ENCODE measurements at regions not wholly inside any gene's neighbourhood (a gene's known extent, or its start where the extent isn't known, plus 50 kb on each side); places are given as distances from the start of the nearest gene placed in this dataset.

- H3K27ac ChIP-seq (ENCODE audit: low read length), result no peak overlapping the region
- DNase-seq, result no peak
- H3K4me3 ChIP-seq (ENCODE audit: low read depth in 1 of 2, low read length in 2 of 2), result no peak overlapping the region
- no peak overlapping the region for H3K4me2 ChIP-seq (ENCODE audit: insufficient read depth, low read length)
- peaks cover 3% of the 10 kb centered on the region for H3K27me3 ChIP-seq (ENCODE audit: insufficient read depth, low read length, poor library complexity)
- TF ChIP-seq CTCF (IDR thresholded peaks at IDR 0.05; ENCODE audit: borderline replicate concordance, extremely low read depth, low read length, poor library complexity, severe bottlenecking) (no peak), EZH2 (IDR thresholded peaks at IDR 0.05; ENCODE audit: borderline replicate concordance, low read depth, low read length, severe bottlenecking) (no peak)
- no peak overlapping the region for H3K9ac ChIP-seq (ENCODE audit: low read depth, low read length)
- no peaks in the 10 kb centered on the region for H3K79me2 ChIP-seq (ENCODE audit: insufficient read depth, low read length)
- H3K4me1 ChIP-seq (ENCODE audit: insufficient read depth, low read length), result no peaks in the 10 kb centered on the region
- H2AFZ ChIP-seq (ENCODE audit: low read depth, low read length), result no peak overlapping the region
- no peak for ATAC-seq (ENCODE audit: insufficient read depth, low read depth)
- no peaks in the 10 kb centered on the region for H4K20me1 ChIP-seq (ENCODE audit: insufficient read depth, low read length)
- H3K9me3 ChIP-seq (ENCODE audit: insufficient read depth, low read length, severe bottlenecking), result no peaks in the 10 kb centered on the region
- no peaks in the 10 kb centered on the region for H3K36me3 ChIP-seq (ENCODE audit: insufficient read depth, low read length)
Measured at GRCh38 chr5:145478651-145479050, 356.5 kb downstream of the PRELID2 start.

- ATAC-seq (ENCODE audit: insufficient read depth, low read depth) (no peak), DNase-seq (no peak)
- Histone ChIP-seq H3K4me3 (ENCODE audit: low read depth in 1 of 2, low read length in 2 of 2) (no peak overlapping the region), H3K79me2 (ENCODE audit: insufficient read depth, low read length) (no peaks in the 10 kb centered on the region), H3K9ac (ENCODE audit: low read depth, low read length) (no peak overlapping the region), H3K27me3 (ENCODE audit: insufficient read depth, low read length, poor library complexity) (no peaks in the 10 kb centered on the region), H3K27ac (ENCODE audit: low read length) (no peak overlapping the region), H3K4me1 (ENCODE audit: insufficient read depth, low read length) (no peaks in the 10 kb centered on the region), H3K4me2 (ENCODE audit: insufficient read depth, low read length) (no peak overlapping the region), H2AFZ (ENCODE audit: low read depth, low read length) (no peak overlapping the region), H3K9me3 (ENCODE audit: insufficient read depth, low read length, severe bottlenecking) (no peaks in the 10 kb centered on the region), H4K20me1 (ENCODE audit: insufficient read depth, low read length) (no peaks in the 10 kb centered on the region), H3K36me3 (ENCODE audit: insufficient read depth, low read length) (no peaks in the 10 kb centered on the region)
- TF ChIP-seq CTCF (IDR thresholded peaks at IDR 0.05; ENCODE audit: borderline replicate concordance, extremely low read depth, low read length, poor library complexity, severe bottlenecking) (no peak), EZH2 (IDR thresholded peaks at IDR 0.05; ENCODE audit: borderline replicate concordance, low read depth, low read length, severe bottlenecking) (no peak)
Measured at GRCh38 chr5:145473042-145473642, 362.0 kb downstream of the PRELID2 start.

GRCh38 chr5:145471831-145472612 lies 363.1 kb downstream of the PRELID2 start:
- no peaks in the 10 kb centered on the region for H3K9me3 ChIP-seq (ENCODE audit: insufficient read depth, low read length, severe bottlenecking)
- no peaks in the 10 kb centered on the region for H3K36me3 ChIP-seq (ENCODE audit: insufficient read depth, low read length)
- no peaks in the 10 kb centered on the region for H3K27me3 ChIP-seq (ENCODE audit: insufficient read depth, low read length, poor library complexity)
- H3K4me3 ChIP-seq (ENCODE audit: low read depth in 1 of 2, low read length in 2 of 2), result no peak overlapping the region
- H3K79me2 ChIP-seq (ENCODE audit: insufficient read depth, low read length), result no peaks in the 10 kb centered on the region
- ATAC-seq (ENCODE audit: insufficient read depth, low read depth), result no peak
- H2AFZ ChIP-seq (ENCODE audit: low read depth, low read length), result no peak overlapping the region
- H4K20me1 ChIP-seq (ENCODE audit: insufficient read depth, low read length), result no peaks in the 10 kb centered on the region
- H3K27ac ChIP-seq (ENCODE audit: low read length), result no peak overlapping the region
- no peak overlapping the region for H3K9ac ChIP-seq (ENCODE audit: low read depth, low read length)
- no peak for DNase-seq
- TF ChIP-seq EZH2 (IDR thresholded peaks at IDR 0.05; ENCODE audit: borderline replicate concordance, low read depth, low read length, severe bottlenecking), result no peak
- TF ChIP-seq CTCF (IDR thresholded peaks at IDR 0.05; ENCODE audit: borderline replicate concordance, extremely low read depth, low read length, poor library complexity, severe bottlenecking), result no peak
- H3K4me2 ChIP-seq (ENCODE audit: insufficient read depth, low read length), result no peak overlapping the region
- H3K4me1 ChIP-seq (ENCODE audit: insufficient read depth, low read length), result no peaks in the 10 kb centered on the region
